ENCODE measurements at regions not wholly inside any gene's neighbourhood (a gene's known extent, or its start where the extent isn't known, plus 50 kb on each side); places are given as distances from the start of the nearest gene placed in this dataset.

GRCh38 chr13:106873810-106874209, 305.9 kb upstream of the ARGLU1 start:
- H3K4me3 Mint-ChIP-seq, result no peak overlapping the region
- H3K27me3 Mint-ChIP-seq (ENCODE audit: low read depth), result peaks cover 3% of the 10 kb centered on the region
- no peaks in the 10 kb centered on the region for H3K36me3 Mint-ChIP-seq (ENCODE audit: low read depth)
- H3K27ac Mint-ChIP-seq, result no peak overlapping the region
- H3K4me1 Mint-ChIP-seq, result no peaks in the 10 kb centered on the region
- TF ChIP-seq CTCF (IDR thresholded peaks at IDR 0.05; ENCODE audit: unreplicated experiment in 3 of 3), result no peak
- no peaks in the 10 kb centered on the region for H3K9me3 Mint-ChIP-seq

- TF ChIP-seq CTCF (IDR thresholded peaks at IDR 0.05; ENCODE audit: unreplicated experiment in 3 of 3), result peak in 2 of 3 experiments; percentile 20 to 33
- no peaks in the 10 kb centered on the region for H3K36me3 Mint-ChIP-seq (ENCODE audit: low read depth)
- peak overlapping the region; percentile 30 to 73 (median 46) for H3K27ac Mint-ChIP-seq
- peak overlapping the region; percentile 58 to 70 (median 64) for H3K4me3 Mint-ChIP-seq
- peaks cover 7% of the 10 kb centered on the region for H3K4me1 Mint-ChIP-seq
- no peaks in the 10 kb centered on the region for H3K27me3 Mint-ChIP-seq (ENCODE audit: low read depth)
- peaks cover 2% of the 10 kb centered on the region for H3K9me3 Mint-ChIP-seq
These were observed 299.3 kb upstream of the ARGLU1 start for GRCh38 chr13:106867249-106867648.

GRCh38 chr13:106865716-106866440, 297.9 kb upstream of the ARGLU1 start:
- Mint-ChIP-seq H3K4me3 (peak overlapping the region in 2 of 3 experiments; percentile 9 to 24), H3K27me3 (ENCODE audit: low read depth) (no peaks in the 10 kb centered on the region), H3K4me1 (peaks cover 16% of the 10 kb centered on the region), H3K9me3 (peaks cover 2% of the 10 kb centered on the region), H3K36me3 (ENCODE audit: low read depth) (no peaks in the 10 kb centered on the region), H3K27ac (peak overlapping the region in 1 of 3 experiments; percentile 15)
- no peak for TF ChIP-seq CTCF (IDR thresholded peaks at IDR 0.05; ENCODE audit: unreplicated experiment in 3 of 3)

DNA sequence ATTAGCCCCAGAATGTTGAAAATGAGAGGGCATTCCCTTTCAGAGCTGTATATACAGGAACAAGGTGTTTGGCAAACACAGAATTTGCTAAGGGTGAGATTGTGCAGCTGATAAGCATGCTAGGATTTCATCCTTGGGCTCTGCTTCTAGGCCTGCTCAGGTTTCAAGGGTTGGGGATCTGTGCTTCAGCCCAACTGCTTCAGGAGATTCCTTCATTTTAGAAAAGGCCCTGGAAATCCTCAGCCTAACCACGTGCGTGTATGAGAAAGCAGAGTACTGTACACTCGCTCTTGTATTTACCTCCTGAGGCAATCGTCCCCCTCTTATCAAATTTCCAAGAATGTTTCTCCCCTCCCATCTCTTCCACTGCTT, 291.6 kb upstream of the ARGLU1 start:
- no peaks in the 10 kb centered on the region for H3K27me3 Mint-ChIP-seq (ENCODE audit: low read depth)
- H3K4me3 Mint-ChIP-seq, result peak overlapping the region in 1 of 3 experiments; percentile 1
- H3K9me3 Mint-ChIP-seq, result peaks cover 2% of the 10 kb centered on the region
- H3K27ac Mint-ChIP-seq, result peak overlapping the region; percentile 72 to 91 (median 90)
- H3K36me3 Mint-ChIP-seq (ENCODE audit: low read depth), result no peaks in the 10 kb centered on the region
- H3K4me1 Mint-ChIP-seq, result peaks cover 23% of the 10 kb centered on the region
- TF ChIP-seq CTCF (IDR thresholded peaks at IDR 0.05; ENCODE audit: unreplicated experiment in 3 of 3), result no peak

GRCh38 chr13:106858903-106859532, 291.1 kb upstream of the ARGLU1 start:
- Mint-ChIP-seq H3K36me3 (ENCODE audit: low read depth) (no peaks in the 10 kb centered on the region), H3K27ac (peak overlapping the region; percentile 72 to 91 (median 90)), H3K9me3 (peaks cover 2% of the 10 kb centered on the region), H3K4me3 (peak overlapping the region; percentile 17 to 38 (median 37)), H3K4me1 (peaks cover 23% of the 10 kb centered on the region), H3K27me3 (ENCODE audit: low read depth) (no peaks in the 10 kb centered on the region)
- TF ChIP-seq CTCF (IDR thresholded peaks at IDR 0.05; ENCODE audit: unreplicated experiment in 3 of 3), result no peak
